ENCODE measurements at regions not wholly inside any gene's neighbourhood (a gene's known extent, or its start where the extent isn't known, plus 50 kb on each side); places are given as distances from the start of the nearest gene placed in this dataset.
"Not testable (repeated sequence)": the region's sequence is repeated elsewhere in the genome, so short reads cannot be mapped to it uniquely, and the experiment has no call there.

DNA sequence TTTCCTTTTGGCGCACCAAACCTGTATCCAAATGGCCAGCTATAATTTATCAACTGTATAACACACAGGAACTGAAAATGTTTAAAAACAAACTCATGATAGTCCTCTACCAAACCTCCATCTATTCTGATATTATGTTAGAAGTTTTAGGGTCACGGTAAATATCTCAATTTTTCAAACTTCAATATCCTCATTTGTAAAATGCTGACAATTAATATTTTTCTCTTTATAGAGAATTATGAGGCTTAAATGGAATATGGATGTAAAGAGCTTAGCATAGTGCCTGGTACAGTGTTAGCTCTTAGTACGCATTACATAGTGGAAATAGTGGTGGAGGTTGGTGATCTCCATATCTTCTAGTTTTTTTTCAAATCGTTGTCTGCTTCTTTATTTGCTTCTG lies 917.6 kb downstream of the TLE4 start:
- no peak overlapping the region for H3K27ac ChIP-seq
- TF ChIP-seq ZFX (IDR thresholded peaks at IDR 0.05): no peak
- TF ChIP-seq, protein P1, sequence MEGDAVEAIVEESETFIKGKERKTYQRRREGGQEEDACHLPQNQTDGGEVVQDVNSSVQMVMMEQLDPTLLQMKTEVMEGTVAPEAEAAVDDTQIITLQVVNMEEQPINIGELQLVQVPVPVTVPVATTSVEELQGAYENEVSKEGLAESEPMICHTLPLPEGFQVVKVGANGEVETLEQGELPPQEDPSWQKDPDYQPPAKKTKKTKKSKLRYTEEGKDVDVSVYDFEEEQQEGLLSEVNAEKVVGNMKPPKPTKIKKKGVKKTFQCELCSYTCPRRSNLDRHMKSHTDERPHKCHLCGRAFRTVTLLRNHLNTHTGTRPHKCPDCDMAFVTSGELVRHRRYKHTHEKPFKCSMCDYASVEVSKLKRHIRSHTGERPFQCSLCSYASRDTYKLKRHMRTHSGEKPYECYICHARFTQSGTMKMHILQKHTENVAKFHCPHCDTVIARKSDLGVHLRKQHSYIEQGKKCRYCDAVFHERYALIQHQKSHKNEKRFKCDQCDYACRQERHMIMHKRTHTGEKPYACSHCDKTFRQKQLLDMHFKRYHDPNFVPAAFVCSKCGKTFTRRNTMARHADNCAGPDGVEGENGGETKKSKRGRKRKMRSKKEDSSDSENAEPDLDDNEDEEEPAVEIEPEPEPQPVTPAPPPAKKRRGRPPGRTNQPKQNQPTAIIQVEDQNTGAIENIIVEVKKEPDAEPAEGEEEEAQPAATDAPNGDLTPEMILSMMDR (conservative IDR thresholded peaks at IDR 0.05): no peak

DNA sequence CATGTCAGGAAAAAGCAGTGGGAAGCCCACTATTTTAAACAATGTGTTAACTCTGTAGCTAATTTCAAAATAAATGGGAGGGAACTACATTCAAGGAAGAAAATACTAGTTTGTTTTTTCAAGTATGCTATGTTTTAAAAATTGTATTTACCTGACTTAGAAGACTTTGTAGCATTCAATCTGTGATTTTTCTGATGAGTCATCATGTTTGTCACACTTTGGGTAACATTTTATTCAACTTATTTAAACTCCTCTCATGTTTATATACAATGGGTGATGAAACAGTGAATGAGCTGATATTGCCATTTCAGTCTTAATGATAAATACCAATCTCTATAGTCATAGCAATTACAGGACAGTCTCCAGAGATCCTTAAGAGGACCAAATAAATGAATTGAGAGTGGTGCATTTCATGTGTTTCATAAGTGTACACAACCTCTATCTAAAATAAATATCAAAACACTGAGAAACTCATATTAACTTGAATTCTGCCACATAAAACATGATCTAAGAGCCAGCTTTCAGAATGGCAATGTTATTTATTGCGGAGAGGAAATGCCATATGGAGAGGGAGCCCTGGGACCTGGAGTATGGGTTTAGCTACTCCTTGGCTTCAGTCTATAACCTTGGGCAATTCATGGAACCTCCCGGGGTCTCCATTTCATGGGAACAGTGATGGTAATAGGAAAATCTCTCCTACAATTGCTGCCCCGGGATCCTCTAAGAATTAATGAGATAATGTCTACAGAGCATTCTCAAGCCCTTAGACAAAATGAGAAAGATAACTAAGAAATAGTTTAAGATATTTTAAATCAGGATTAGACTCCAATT lies 913.9 kb downstream of the TLE4 start:
- no peak overlapping the region for H3K27ac ChIP-seq
- TF ChIP-seq ZFX (IDR thresholded peaks at IDR 0.05): no peak
- TF ChIP-seq, protein P1 (conservative IDR thresholded peaks at IDR 0.05): no peak

DNA sequence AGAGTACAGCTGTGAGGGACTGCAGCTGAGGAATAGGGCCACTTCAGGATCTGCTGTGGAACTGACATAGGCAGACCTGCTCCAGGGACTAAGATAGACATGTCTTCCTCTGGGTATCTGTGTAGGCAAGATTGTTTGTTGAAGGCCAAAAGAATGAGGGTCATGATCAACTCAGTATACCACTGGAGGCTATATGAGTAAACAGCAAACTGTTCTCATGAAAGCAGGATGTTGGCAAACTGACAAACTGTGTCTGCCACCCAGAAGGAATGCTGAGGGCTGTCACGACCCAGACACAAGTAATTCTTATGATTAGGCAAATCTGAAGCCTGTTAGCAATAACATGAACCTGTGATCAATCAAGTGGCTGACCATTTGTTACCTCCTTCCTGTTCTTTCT lies 910.5 kb downstream of the TLE4 start:
- H3K27ac ChIP-seq: not testable (repeated sequence)

DNA sequence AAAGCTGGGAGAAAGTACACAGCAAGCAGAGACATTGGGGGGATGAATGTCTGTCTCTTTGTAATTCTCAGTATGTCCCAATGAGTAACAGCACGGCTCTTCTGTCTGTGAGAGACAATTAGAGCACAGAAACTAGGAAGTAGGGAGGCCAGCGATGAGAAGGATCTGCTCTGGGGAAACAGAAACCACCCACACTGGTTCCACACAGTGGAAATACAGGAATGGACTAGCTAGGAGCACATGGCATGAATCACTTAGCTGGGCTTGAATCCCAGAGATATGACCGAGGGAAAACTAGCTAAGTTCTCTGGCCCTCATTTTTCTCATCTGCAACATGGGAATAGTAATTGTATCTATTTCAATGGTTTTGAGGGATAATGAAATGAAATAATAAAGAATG lies 895.9 kb downstream of the TLE4 start:
- no peak overlapping the region for H3K27ac ChIP-seq
- no peak for TF ChIP-seq ZFX (IDR thresholded peaks at IDR 0.05)
- TF ChIP-seq, protein P1 (conservative IDR thresholded peaks at IDR 0.05): no peak

DNA sequence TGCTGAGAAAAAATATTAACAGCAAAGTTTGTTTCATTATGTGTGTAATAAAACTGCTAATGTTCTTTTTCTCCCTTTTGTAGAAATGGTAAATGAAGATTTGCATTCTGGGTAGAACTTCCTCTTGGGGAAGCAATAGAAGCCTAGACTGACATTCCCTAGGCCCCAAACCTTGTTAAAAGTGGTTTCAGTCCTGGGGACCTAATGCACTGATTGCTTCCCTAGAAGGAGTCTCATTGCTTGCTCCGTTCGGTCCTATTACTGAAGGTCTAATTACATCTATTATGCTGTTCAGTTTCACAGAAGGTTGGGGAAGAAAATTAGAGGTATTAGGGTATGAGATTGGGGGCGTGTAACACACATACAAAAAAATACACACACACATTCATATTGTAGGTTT lies 893.8 kb downstream of the TLE4 start:
- H3K27ac ChIP-seq: no peak overlapping the region
- no peak for TF ChIP-seq ZFX (IDR thresholded peaks at IDR 0.05)
- TF ChIP-seq, protein P1 (conservative IDR thresholded peaks at IDR 0.05): no peak

DNA sequence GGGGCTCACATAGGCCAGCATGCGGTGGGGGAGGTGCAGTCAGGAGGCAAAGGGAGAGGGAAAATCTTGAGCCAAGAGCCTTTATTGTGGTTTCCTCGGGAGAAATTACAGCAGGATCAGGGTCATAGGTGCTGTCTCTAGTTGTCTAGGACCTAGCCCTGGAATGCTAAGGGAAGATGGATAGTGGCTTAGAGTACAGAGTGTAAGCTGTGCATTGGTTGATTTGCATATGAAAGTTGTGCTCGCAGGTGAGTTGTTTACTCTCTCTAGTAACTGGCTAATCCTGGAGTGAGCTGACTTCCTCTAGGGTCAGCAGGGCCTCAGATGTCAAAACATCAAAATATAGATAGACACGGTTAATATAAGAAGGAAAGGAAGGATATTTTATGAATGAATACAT lies 877.7 kb downstream of the TLE4 start:
- H3K27ac ChIP-seq: no peak overlapping the region
- no peak for TF ChIP-seq ZFX (IDR thresholded peaks at IDR 0.05)
- TF ChIP-seq, protein P1 (conservative IDR thresholded peaks at IDR 0.05): no peak

DNA sequence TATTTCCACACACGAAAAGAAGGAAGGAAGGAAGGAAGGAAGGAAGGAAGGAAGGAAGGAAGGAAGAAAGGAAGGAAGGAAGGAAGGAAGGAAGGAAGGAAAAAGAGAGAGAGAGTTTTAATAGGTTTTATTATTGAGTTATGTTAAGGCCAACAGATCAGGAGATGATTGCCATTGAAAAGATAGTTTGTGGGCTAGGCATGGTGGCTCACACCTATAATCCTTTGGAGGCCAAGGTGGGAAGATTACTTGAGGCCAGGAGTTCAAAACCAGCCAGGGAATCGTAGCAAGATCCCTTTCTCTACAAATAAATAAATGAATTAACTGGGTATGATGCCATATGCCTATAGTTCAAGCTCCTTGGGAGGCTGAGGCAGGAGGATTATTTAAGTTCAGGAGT lies 877.2 kb downstream of the TLE4 start:
- TF ChIP-seq ZFX (IDR thresholded peaks at IDR 0.05): no peak
- TF ChIP-seq, protein P1 (conservative IDR thresholded peaks at IDR 0.05): no peak
- H3K27ac ChIP-seq: no peak overlapping the region

DNA sequence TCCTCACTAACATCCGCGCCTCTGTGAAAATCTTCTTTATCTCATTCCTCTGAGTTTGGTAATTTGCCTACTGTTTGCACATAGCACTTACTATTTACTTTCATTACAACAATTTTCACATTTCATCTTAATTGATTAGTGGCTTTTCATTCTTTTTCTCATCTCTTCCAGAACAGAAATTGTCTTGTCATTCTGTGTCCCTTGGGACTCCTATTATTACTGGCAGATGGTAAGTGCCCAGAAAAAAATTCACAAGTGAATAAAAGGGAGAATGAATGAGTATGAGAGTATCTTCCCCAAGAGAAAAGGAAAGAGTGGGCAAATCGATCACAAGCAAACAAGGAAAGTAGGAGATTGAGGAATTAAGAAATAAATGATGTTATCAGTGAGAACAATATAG lies 876.1 kb downstream of the TLE4 start:
- no peak overlapping the region for H3K27ac ChIP-seq
- TF ChIP-seq, protein P1 (conservative IDR thresholded peaks at IDR 0.05): no peak
- TF ChIP-seq ZFX (IDR thresholded peaks at IDR 0.05): no peak

Measured in C4-2B (cell line).